Inflammatory macrophage (primary cell): ENCODE measurements at regions not wholly inside any gene's neighbourhood (a gene's known extent, or its start where the extent isn't known, plus 50 kb on each side); places are given as distances from the start of the nearest gene placed in this dataset.

ENCODE experiments used
- DNase-seq, 2 donors: peaks; one replicate each; pipeline ENCODE4 v3.0.0-alpha.2; 2020 to 2022

- no peak for DNase-seq
These were observed 73.8 kb downstream of the CBLN2 start for GRCh38 chr18:72470391-72470790.

DNA sequence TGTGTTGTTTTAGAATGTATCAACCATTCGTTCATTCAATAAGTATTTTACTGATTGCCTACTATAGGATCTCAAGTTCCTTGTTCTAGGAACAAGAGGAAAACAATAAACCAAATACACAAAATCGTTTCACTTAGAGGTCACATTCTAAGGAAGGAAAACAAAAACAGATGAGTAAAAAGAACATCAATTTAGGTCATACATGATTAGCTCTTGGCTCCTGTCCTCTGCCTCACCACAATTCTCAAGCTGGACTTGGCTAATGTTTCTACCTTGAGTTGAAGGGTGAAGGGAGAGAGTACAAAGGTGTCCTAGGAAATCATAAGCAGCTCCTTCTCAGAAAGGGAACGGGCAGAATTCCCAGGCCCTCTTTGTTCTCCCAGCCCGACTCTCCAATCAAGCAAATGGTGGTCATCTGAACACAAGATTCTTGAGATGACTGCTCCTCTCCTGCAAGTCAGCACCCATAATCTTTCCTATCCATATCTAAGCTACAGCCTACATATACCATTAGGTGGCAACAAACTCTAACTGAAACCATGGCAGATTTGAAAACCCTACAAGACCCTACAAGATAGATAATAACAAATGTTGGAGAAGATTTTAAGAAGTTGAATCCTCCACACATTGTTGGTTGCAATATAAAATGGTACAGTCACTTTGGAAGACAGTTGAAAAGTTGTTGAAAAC lies 76.0 kb downstream of the CBLN2 start:
- DNase-seq = no peak

DNA sequence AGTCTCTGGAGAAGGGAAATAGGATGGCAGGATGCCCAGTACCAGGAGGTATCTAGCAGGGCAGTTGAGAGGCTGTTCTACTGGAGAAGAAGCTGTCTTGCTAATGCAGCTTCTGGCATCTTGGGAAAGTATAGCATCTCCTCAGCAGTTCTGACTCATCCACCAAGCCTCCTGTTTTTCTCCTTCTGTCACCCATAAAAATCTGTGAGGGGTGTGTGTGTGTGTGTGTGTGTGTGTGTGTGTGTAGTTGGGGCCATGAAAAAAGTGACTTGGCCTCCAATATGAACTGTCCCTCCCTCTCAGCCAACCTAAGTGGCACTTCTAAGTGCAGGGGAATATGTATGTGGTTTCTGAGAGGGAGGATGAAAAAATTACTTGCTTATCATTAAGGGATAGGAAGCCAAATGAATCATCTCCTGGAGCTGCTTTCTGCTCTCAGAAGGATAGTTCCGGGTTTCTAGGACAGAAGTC lies 83.9 kb downstream of the CBLN2 start:
- DNase-seq = no peak

DNA sequence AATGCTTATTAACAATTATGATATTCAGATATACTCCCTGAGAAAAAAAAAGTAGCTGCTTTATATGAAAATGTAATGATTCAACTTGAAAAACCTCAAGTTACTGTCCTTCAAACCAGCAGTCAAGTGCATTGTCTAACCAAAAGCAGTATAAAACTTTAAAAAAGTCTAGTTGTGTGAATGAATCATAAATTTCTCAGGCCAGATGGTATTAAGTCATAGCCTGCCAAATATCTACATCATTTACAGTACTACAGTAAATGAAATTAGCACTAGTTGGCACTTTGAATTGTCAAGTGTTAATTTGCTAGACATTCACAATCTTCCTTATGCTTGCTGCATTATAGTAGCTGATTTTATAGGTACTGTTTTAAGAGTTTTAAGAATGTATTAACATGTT lies 85.9 kb downstream of the CBLN2 start:
- no peak for DNase-seq

- no peak for DNase-seq
These were observed 87.3 kb downstream of the CBLN2 start for GRCh38 chr18:72456802-72457201.

DNA sequence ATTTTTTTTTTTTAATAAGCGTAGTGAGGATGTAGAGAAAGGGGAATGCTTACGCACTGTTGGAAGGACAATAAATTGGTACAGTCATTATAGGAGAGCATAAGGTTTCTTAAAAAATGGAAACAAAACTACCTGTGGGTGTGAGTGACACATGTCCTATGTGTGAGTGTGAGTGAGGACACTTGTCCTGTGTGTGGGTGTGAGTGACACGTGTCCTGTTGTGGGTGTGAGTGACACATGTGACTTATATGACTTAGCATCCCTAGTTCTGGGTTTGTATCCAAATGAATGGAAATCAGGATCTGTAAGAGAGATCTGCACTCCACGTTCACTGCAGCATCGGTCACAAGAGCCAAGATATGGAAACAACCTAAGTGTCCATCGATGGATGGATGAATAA lies 91.8 kb downstream of the CBLN2 start:
- DNase-seq = no peak

- no peak for DNase-seq
These were observed 99.4 kb downstream of the CBLN2 start for GRCh38 chr18:72444798-72445155.

DNA sequence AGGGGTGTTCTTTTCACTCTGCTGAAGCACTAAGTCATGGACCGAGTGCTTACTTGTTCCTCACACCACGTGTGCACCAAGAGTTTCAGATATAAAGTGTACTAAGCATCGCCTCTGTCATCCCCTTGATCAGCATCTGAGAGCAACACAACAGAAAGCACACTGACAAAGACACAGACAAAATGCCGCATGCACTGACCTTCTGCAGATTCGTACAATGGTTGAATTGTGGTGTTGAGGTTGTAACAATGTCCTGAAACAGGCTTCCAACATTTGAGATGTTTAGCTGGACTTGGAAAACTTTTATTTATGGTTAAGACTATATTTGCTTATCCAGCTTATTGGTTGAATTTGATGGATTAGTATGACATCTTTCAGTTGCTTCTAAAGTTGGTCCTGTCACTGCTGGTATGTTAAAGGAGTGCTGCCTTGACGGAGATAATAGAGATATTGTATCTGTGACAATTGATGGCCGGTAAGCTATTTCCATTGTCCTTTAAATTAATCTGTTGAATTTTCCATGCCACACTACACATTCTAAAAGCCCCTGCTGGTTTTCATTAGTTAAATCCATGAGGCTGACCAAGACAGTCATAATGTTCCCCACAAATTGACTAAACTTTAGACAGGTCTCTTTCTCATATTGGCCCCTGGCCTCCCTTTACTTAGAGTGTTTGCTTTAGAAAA lies 99.9 kb downstream of the CBLN2 start:
- no peak for DNase-seq

- no peak for DNase-seq
These were observed 107.7 kb downstream of the CBLN2 start for GRCh38 chr18:72436401-72436800.

DNA sequence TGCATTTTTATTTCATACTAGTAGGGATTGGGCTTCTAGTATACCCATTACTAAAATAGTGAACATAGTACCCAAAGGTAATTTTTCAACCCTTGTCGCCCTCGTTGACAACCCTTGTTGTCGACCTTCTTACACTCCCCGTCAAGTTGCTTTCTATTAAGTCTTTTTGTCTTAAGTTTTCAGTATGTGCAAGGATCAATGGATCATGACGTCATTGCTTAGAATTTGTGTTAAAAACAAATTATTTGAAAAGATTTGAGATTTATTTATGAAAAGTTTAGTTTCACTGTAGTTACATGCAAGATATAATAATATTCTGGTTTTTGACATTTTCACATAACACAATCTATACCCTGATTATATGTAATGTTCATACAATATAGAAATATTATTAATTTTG lies 110.4 kb downstream of the CBLN2 start:
- no peak for DNase-seq

GRCh38 chr18:72427721-72428120 lies 116.4 kb downstream of the CBLN2 start:
- no peak for DNase-seq

DNA sequence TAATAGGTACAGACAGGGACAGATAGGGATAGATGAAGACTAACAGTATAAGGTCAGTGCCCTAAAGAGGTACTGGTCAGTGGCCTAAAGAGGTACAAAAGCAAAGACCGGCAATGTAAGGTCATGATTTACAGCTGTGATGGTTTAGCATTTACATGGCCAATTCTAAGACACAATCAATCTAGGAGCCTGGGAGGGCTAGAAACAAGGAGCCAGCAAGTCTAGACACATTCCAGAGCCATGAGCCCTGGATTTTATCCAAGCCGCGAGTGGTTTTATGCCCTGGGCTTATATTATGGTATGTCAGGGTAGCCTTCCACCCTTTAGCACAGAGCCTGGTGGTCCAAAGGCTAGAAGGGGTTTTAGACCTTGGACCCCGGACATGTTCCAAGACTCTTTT lies 124.2 kb downstream of the CBLN2 start:
- DNase-seq = no peak

DNA sequence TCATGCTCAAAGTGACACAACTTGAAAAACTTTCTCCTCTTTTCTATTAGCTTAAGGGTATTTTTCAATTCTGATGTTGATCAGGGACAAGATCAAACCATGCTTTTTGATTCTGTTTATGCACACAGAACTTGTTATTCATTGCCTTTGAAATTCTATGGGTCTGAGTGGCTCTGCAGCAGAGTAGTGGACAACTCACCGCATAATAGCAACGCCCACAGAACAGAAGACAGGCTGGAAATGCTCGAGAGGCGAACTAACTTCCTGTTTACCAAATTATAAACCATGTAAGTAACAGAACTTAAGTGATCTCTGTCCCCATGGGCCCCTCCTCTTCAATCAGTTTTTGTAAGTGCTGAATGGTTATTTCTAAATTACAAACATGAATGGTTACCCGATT lies 131.2 kb downstream of the CBLN2 start:
- DNase-seq = no peak

DNA sequence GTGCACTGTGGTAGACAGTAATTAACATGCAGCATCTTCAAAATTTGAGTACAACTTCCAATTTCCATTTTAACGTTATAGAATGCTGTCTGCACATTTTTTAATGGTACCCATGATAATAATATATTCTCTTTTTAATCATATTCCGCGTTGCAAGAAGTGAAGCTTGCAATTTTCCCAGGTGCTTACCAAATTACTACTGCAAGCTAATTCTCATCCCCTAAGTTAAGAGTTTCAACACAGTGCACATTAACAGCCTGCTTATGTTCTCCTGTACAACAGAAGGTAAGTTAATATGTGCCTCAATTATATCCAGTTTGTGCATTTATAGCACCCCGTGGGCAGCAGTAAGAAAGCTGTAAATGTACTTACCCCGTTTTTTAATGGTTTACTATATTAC lies 132.9 kb downstream of the CBLN2 start:
- no peak for DNase-seq

GRCh38 chr18:72410399-72410798 lies 133.7 kb downstream of the CBLN2 start:
- DNase-seq = no peak

- DNase-seq = no peak
These were observed 134.2 kb downstream of the CBLN2 start for GRCh38 chr18:72409903-72410302.

GRCh38 chr18:72407048-72407447 lies 137.1 kb downstream of the CBLN2 start:
- DNase-seq = no peak

DNA sequence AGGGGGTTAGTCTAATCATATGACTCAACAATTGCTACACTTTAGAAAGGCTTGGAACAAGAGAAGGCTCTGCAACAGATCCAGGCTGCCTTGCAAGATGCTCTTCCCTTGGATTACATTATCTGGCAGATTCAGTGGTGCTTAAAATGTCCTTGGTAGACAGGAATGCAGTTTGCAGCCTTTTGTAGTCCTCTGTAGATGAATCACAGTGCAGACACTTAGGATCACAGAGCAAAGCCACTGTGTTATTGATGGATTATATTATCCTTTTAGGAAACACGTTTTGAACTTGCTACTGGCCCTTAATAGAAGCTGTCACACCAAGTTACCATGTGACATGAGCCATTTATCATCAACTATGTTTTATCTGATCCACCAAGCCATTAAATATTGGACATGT lies 152.2 kb downstream of the CBLN2 start:
- DNase-seq = no peak

GRCh38 chr18:72391427-72391826 lies 152.7 kb downstream of the CBLN2 start:
- no peak for DNase-seq

GRCh38 chr18:72378016-72378415 lies 166.1 kb downstream of the CBLN2 start:
- no peak for DNase-seq

- DNase-seq = peak in 1 of 2 donors; percentile 1
These were observed 167.9 kb downstream of the CBLN2 start for GRCh38 chr18:72376256-72376655.

GRCh38 chr18:72375618-72376017 lies 168.5 kb downstream of the CBLN2 start:
- no peak for DNase-seq

GRCh38 chr18:72372076-72372475 lies 172.1 kb downstream of the CBLN2 start:
- no peak for DNase-seq

DNA sequence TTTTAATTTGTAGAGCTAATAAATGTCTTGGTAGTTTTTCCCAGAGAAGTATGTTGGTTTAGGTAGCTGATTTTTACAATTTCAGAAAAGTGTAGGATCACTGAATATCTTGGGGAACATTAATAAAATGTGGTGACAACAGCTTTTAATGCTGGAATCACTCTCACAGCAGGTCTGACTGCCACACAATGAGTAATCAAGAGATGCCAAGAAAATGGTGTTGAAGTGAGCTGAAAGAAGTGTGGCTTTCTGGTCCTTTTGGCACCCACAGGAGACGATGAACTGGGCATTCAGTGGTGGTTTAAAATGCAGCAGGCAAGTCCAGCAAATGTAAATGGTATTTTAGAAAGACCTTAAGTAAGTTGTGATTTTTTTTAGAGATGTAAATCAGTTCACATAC lies 175.8 kb downstream of the CBLN2 start:
- DNase-seq = no peak

- DNase-seq = no peak
These were observed 183.5 kb downstream of the CBLN2 start for GRCh38 chr18:72360634-72361033.
